C4-2B (cell line): ENCODE measurements at regions not wholly inside any gene's neighbourhood (a gene's known extent, or its start where the extent isn't known, plus 50 kb on each side); places are given as distances from the start of the nearest gene placed in this dataset.

ENCODE experiments used
- ZFX ChIP-seq: fragments of 450-650 bp; IDR thresholded peaks from 2 replicates; pipeline ENCODE4 v1.6.1; 2017
- TF ChIP-seq, protein P1 (sequence below): fragments of 450-650 bp; conservative IDR thresholded peaks from 2 replicates; pipeline ENCODE4 v1.5.1; 2017; ENCODE audit warnings: mild to moderate bottlenecking

DNA sequence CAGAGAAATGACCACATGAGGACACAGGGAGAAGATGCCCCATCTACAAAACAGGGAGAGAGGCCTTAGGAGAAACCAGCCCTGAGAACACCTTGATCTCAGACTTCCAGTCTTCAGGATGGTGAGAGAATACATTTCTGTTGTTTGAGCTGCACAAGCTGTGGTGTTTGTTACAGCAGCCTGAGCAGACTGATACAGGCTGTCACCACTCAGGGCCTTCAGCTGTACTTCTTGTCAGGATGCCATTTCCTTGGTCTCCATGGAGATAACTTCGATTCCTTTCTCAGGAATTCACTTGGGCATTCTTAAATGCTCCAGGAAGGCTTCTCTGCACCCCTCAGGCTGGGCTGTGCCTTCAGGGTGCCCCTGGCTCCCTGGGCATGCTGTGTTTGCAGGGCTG is 85.7 kb upstream of the IGFBP3 start:
- TF ChIP-seq, protein P1, sequence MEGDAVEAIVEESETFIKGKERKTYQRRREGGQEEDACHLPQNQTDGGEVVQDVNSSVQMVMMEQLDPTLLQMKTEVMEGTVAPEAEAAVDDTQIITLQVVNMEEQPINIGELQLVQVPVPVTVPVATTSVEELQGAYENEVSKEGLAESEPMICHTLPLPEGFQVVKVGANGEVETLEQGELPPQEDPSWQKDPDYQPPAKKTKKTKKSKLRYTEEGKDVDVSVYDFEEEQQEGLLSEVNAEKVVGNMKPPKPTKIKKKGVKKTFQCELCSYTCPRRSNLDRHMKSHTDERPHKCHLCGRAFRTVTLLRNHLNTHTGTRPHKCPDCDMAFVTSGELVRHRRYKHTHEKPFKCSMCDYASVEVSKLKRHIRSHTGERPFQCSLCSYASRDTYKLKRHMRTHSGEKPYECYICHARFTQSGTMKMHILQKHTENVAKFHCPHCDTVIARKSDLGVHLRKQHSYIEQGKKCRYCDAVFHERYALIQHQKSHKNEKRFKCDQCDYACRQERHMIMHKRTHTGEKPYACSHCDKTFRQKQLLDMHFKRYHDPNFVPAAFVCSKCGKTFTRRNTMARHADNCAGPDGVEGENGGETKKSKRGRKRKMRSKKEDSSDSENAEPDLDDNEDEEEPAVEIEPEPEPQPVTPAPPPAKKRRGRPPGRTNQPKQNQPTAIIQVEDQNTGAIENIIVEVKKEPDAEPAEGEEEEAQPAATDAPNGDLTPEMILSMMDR: no peak
- no peak for TF ChIP-seq ZFX
